ENCODE measurements at regions not wholly inside any gene's neighbourhood (a gene's known extent, or its start where the extent isn't known, plus 50 kb on each side); places are given as distances from the start of the nearest gene placed in this dataset.

DNA sequence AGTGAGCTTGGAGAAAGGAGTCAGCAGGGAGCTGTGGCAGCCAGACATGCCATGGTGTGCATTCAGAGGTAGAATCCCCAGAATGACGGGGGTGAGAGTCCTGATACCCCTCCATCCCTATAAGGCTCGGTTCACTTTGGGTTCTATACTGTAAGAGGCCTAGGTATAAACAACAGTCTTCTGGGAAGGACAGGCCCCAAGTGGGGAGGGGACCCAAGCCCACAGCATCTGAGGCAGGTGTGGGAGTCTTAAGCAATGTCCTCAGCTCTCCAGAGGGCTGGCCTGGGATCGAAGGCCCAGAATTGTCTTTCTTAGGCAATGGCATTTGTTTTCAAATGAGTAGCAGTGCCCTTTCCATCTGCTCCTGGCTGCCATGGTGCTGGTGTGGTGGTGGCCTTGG, 50.2 kb upstream of the MAMLD1 start:
- TF ChIP-seq POLR2A (IDR thresholded peaks at IDR 0.05): no peak
- TF ChIP-seq CTCF (IDR thresholded peaks at IDR 0.05): no peak
